Neural progenitor cell (in vitro differentiated cells): ENCODE measurements at regions not wholly inside any gene's neighbourhood (a gene's known extent, or its start where the extent isn't known, plus 50 kb on each side); places are given as distances from the start of the nearest gene placed in this dataset.

Experiments
- CTCF ChIP-seq: fragments of 200-600 bp; sonication (generic); IDR thresholded peaks from 2 replicates; pipeline ENCODE4 v1.5.1; 2017; ENCODE audit warnings: antibody characterized with exemption, mild to moderate bottlenecking
- EZH2 ChIP-seq: fragments of 200-600 bp; sonication (generic); IDR thresholded peaks from 2 replicates; pipeline ENCODE4 v1.6.1; 2017; ENCODE audit warnings: antibody characterized with exemption, mild to moderate bottlenecking, moderate library complexity
- EZH2phosphoT487 ChIP-seq: fragments of 200-600 bp; sonication (generic); IDR thresholded peaks from 2 replicates; pipeline ENCODE4 v1.6.1; 2017; ENCODE audit warnings: antibody characterized with exemption

DNA sequence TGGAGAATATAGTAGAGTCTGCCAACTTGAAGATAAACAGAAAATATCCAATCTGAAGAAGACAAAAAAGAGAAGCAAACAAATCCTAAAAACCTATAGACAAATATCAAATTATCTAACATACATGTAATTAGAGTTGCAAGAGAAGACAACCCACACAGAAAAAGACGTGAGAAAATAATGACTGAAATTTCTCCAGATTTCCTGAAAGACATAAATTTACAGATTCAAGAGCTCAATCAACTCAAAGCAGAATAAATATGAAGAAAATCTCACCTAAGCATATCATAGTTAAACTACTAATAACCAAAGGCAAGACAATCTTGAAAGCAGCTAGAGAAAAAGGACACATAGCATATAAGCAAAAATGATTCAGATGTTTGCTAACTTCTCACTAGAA is 261.2 kb upstream of the NFIA start:
- TF ChIP-seq CTCF = no peak
- TF ChIP-seq EZH2phosphoT487 = no peak
- no peak for TF ChIP-seq EZH2
